HG03139 (cell line): ENCODE measurements at regions not wholly inside any gene's neighbourhood (a gene's known extent, or its start where the extent isn't known, plus 50 kb on each side); places are given as distances from the start of the nearest gene placed in this dataset.
"Not testable (repeated sequence)": the region's sequence is repeated elsewhere in the genome, so short reads cannot be mapped to it uniquely, and the experiment has no call there.

ENCODE experiments used
- ATAC-seq: cut with Tn5 transposase; IDR thresholded peaks from one replicate; pipeline ENCODE4 v1.9.1; 2021; ENCODE audit not compliant: unreplicated experiment

GRCh38 chr1:73511038-73511437, 686.9 kb downstream of the LRRIQ3 start:
- no peak for ATAC-seq

GRCh38 chr1:73500154-73500553, 697.8 kb downstream of the LRRIQ3 start:
- no peak for ATAC-seq

- no peak for ATAC-seq
Measured at GRCh38 chr1:73499671-73500070, 698.3 kb downstream of the LRRIQ3 start.

- ATAC-seq = no peak
Measured at GRCh38 chr1:73491621-73492020, 706.4 kb downstream of the LRRIQ3 start.

- no peak for ATAC-seq
Measured at GRCh38 chr1:73475316-73475870, 722.6 kb downstream of the LRRIQ3 start.

- no peak for ATAC-seq
Measured at GRCh38 chr1:73472810-73473209, 725.2 kb downstream of the LRRIQ3 start.

GRCh38 chr1:73467731-73468130, 730.2 kb downstream of the LRRIQ3 start:
- ATAC-seq = no peak

GRCh38 chr1:73463873-73464272, 734.1 kb downstream of the LRRIQ3 start:
- ATAC-seq = no peak

GRCh38 chr1:73452522-73452921, 745.5 kb downstream of the LRRIQ3 start:
- no peak for ATAC-seq

GRCh38 chr1:73450668-73451067, 747.3 kb downstream of the LRRIQ3 start:
- ATAC-seq = not testable (repeated sequence)

GRCh38 chr1:73411479-73411878, 786.5 kb downstream of the LRRIQ3 start:
- no peak for ATAC-seq

- no peak for ATAC-seq
Measured at GRCh38 chr1:73401666-73402065, 796.3 kb downstream of the LRRIQ3 start.

- no peak for ATAC-seq
Measured at GRCh38 chr1:73382966-73383365, 815.0 kb downstream of the LRRIQ3 start.

GRCh38 chr1:73366734-73367413, 831.1 kb downstream of the LRRIQ3 start:
- no peak for ATAC-seq

- ATAC-seq = no peak
Measured at GRCh38 chr1:73359001-73359400, 839.0 kb downstream of the LRRIQ3 start.

GRCh38 chr1:73356485-73356884, 841.5 kb downstream of the LRRIQ3 start:
- ATAC-seq = no peak

- ATAC-seq = no peak
Measured at GRCh38 chr1:73343947-73344346, 854.0 kb downstream of the LRRIQ3 start.

- no peak for ATAC-seq
Measured at GRCh38 chr1:73333847-73334503, 864.0 kb downstream of the LRRIQ3 start.

- no peak for ATAC-seq
Measured at GRCh38 chr1:73331726-73332125, 866.2 kb downstream of the LRRIQ3 start.

GRCh38 chr1:73327998-73328397, 870.0 kb downstream of the LRRIQ3 start:
- ATAC-seq = no peak

GRCh38 chr1:73327180-73327793, 870.7 kb downstream of the LRRIQ3 start:
- ATAC-seq = no peak

GRCh38 chr1:73326663-73327062, 871.3 kb downstream of the LRRIQ3 start:
- ATAC-seq = no peak
